ENCODE measurements at regions not wholly inside any gene's neighbourhood (a gene's known extent, or its start where the extent isn't known, plus 50 kb on each side); places are given as distances from the start of the nearest gene placed in this dataset.

- TF ChIP-seq, protein P1, sequence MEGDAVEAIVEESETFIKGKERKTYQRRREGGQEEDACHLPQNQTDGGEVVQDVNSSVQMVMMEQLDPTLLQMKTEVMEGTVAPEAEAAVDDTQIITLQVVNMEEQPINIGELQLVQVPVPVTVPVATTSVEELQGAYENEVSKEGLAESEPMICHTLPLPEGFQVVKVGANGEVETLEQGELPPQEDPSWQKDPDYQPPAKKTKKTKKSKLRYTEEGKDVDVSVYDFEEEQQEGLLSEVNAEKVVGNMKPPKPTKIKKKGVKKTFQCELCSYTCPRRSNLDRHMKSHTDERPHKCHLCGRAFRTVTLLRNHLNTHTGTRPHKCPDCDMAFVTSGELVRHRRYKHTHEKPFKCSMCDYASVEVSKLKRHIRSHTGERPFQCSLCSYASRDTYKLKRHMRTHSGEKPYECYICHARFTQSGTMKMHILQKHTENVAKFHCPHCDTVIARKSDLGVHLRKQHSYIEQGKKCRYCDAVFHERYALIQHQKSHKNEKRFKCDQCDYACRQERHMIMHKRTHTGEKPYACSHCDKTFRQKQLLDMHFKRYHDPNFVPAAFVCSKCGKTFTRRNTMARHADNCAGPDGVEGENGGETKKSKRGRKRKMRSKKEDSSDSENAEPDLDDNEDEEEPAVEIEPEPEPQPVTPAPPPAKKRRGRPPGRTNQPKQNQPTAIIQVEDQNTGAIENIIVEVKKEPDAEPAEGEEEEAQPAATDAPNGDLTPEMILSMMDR (IDR thresholded peaks at IDR 0.05) = no peak
- H2AFZ ChIP-seq (ENCODE audit: insufficient read depth, low read depth, low read length, poor library complexity, severe bottlenecking) = no peak overlapping the region
- no peak overlapping the region for H3K4me3 ChIP-seq (replicated peaks in 1 of 3; ENCODE audit: low read depth in 2 of 3, low read length in 3 of 3)
- no peak overlapping the region for H3K27ac ChIP-seq (ENCODE audit: low read depth in 1 of 2, low read length in 2 of 2)
- H4K20me1 ChIP-seq (ENCODE audit: insufficient read depth, low read length) = no peaks in the 10 kb centered on the region
- H3K9me3 Mint-ChIP-seq = peaks cover 0 to 9% (median 5%) of the 10 kb centered on the region in 7 donors
- no peaks in the 10 kb centered on the region for H3K4me1 Mint-ChIP-seq
- 85% methylated on average over 10 of the region's 10 CpGs for WGBS (ENCODE audit: insufficient coverage)
- no peak overlapping the region for H3K4me2 ChIP-seq (replicated peaks; ENCODE audit: extremely low read depth, low read length, poor library complexity, severe bottlenecking)
- DNase-seq = no peak
- intact Hi-C loops (cut with micrococcal nuclease) = no loop called here
- no peaks in the 10 kb centered on the region for H3K79me2 ChIP-seq (ENCODE audit: insufficient read depth, low read length)
- H3K9ac ChIP-seq (ENCODE audit: insufficient read depth, low read length, poor library complexity, severe bottlenecking) = no peak overlapping the region
- no peaks in the 10 kb centered on the region for H3K27me3 ChIP-seq (ENCODE audit: control insufficient read depth in 2 of 2, insufficient read depth in 2 of 2, low read length in 2 of 2)
- no peak overlapping the region for H3K4me3 Mint-ChIP-seq
- H3K9me3 ChIP-seq (replicated peaks in 1 of 2; ENCODE audit: control insufficient read depth in 1 of 2, insufficient read depth in 1 of 2, low read length in 2 of 2) = peaks cover 0 to 6% of the 10 kb centered on the region in 2 donors
- H3K36me3 ChIP-seq (replicated peaks in 1 of 2; ENCODE audit: control insufficient read depth in 1 of 2, insufficient read depth in 2 of 2, low read length in 2 of 2) = no peaks in the 10 kb centered on the region
- no peaks in the 10 kb centered on the region for H3K4me1 ChIP-seq (ENCODE audit: control insufficient read depth in 1 of 2, insufficient read depth in 2 of 2, low read length in 2 of 2)
- H3K36me3 Mint-ChIP-seq = no peaks in the 10 kb centered on the region
- H3K27me3 Mint-ChIP-seq (ENCODE audit: low read depth in 3 of 3) = peaks cover 1 to 3% (median 2%) of the 10 kb centered on the region in 3 donors
- H3K27ac Mint-ChIP-seq = no peak overlapping the region
These were observed 150.1 kb downstream of the DHX15 start for GRCh38 chr4:24434241-24434640.

- Histone ChIP-seq H3K27me3 (ENCODE audit: control insufficient read depth in 2 of 2, insufficient read depth in 2 of 2, low read length in 2 of 2) (no peaks in the 10 kb centered on the region), H3K9me3 (replicated peaks in 1 of 2; ENCODE audit: control insufficient read depth in 1 of 2, insufficient read depth in 1 of 2, low read length in 2 of 2) (peaks cover 0 to 6% of the 10 kb centered on the region in 2 donors), H3K4me3 (replicated peaks in 1 of 3; ENCODE audit: low read depth in 2 of 3, low read length in 3 of 3) (no peak overlapping the region), H3K4me1 (ENCODE audit: control insufficient read depth in 1 of 2, insufficient read depth in 2 of 2, low read length in 2 of 2) (no peaks in the 10 kb centered on the region), H2AFZ (ENCODE audit: insufficient read depth, low read depth, low read length, poor library complexity, severe bottlenecking) (no peak overlapping the region), H3K4me2 (replicated peaks; ENCODE audit: extremely low read depth, low read length, poor library complexity, severe bottlenecking) (no peak overlapping the region), H3K9ac (ENCODE audit: insufficient read depth, low read length, poor library complexity, severe bottlenecking) (no peak overlapping the region), H3K36me3 (replicated peaks in 1 of 2; ENCODE audit: control insufficient read depth in 1 of 2, insufficient read depth in 2 of 2, low read length in 2 of 2) (no peaks in the 10 kb centered on the region), H3K79me2 (ENCODE audit: insufficient read depth, low read length) (no peaks in the 10 kb centered on the region), H4K20me1 (ENCODE audit: insufficient read depth, low read length) (no peaks in the 10 kb centered on the region), H3K27ac (ENCODE audit: low read depth in 1 of 2, low read length in 2 of 2) (no peak overlapping the region)
- DNase-seq = no peak
- Mint-ChIP-seq H3K27ac (no peak overlapping the region), H3K27me3 (ENCODE audit: low read depth in 3 of 3) (peaks cover 2 to 3% (median 2%) of the 10 kb centered on the region in 3 donors), H3K36me3 (no peaks in the 10 kb centered on the region), H3K9me3 (peaks cover 0 to 9% (median 5%) of the 10 kb centered on the region in 7 donors), H3K4me3 (no peak overlapping the region), H3K4me1 (no peaks in the 10 kb centered on the region)
- 88% methylated on average over 5 of the region's 8 CpGs for WGBS (ENCODE audit: insufficient coverage)
- TF ChIP-seq, protein P1 (IDR thresholded peaks at IDR 0.05) = no peak
- intact Hi-C loops (cut with micrococcal nuclease) = no loop called here
These were observed 150.7 kb downstream of the DHX15 start for GRCh38 chr4:24433515-24434214.

All from CD14-positive monocyte (primary cell).